B cell (primary cell): ENCODE measurements at regions not wholly inside any gene's neighbourhood (a gene's known extent, or its start where the extent isn't known, plus 50 kb on each side); places are given as distances from the start of the nearest gene placed in this dataset.
"Not testable (repeated sequence)": the region's sequence is repeated elsewhere in the genome, so short reads cannot be mapped to it uniquely, and the experiment has no call there.

Experiments used
- ATAC-seq: fragments of 200-7000 bp; cut with Tn5 transposase; one replicate; pipeline ENCODE4 v1.10.0; 2021; ENCODE audit warnings: low read depth, mild to moderate bottlenecking, moderate number of reproducible peaks, moderate library complexity
- CTCF ChIA-PET: fragments of 350-600 bp; sonication (Branson Sonifier 250); formaldehyde crosslinking; loops from one replicate; lab custom pipeline; 2021; ENCODE audit warnings: antibody characterized with exemption, inconsistent platforms; lab: Charles Lee
- POLR2A ChIA-PET: fragments of 350-600 bp; sonication (Branson Sonifier 250); formaldehyde crosslinking; loops from one replicate; lab custom pipeline; 2021; ENCODE audit warnings: antibody characterized with exemption; lab: Charles Lee
- DNase-seq: peaks from one replicate; pipeline ENCODE4 v3.0.0; 2013
- H2AFZ ChIP-seq: 2 replicates; pipeline ENCODE4 v1.6.1; 2012; ENCODE audit warnings: mild to moderate bottlenecking, low read depth, low read length; ENCODE audit not compliant: insufficient read depth, poor library complexity, severe bottlenecking
- H3K27ac ChIP-seq, 2 donors: 1 replicate in 1 of 2; 2 replicates in 1 of 2; pipeline ENCODE4 v1.5.1; 2012 to 2013; ENCODE audit warnings: low read length in 2 of 2, mild to moderate bottlenecking in 2 of 2, moderate library complexity in 1 of 2
- H3K27me3 ChIP-seq, 4 experiments: fragments of 200-600 bp in 1 of 4; sonication (generic) in 1 of 4; replicated peaks in 1 of 4; 1 replicate in 2 of 4; 2 replicates in 2 of 4; pipeline versions ENCODE4 v1.6.1 to v1.7.0; 2013 to 2016; ENCODE audit warnings: low read length in 3 of 4, mild to moderate bottlenecking in 2 of 4, mixed read lengths in 1 of 4, moderate library complexity in 1 of 4; ENCODE audit not compliant: insufficient read depth in 4 of 4, control insufficient read depth in 3 of 4; ENCODE audit errors: control extremely low read depth in 1 of 4
- H3K36me3 ChIP-seq, 2 experiments: replicated peaks in 1 of 2; 1 replicate in 1 of 2; 2 replicates in 1 of 2; pipeline versions ENCODE4 v1.6.1 to v1.7.1; 2013; ENCODE audit warnings: low read length in 1 of 2; ENCODE audit not compliant: insufficient read depth in 2 of 2, control insufficient read depth in 1 of 2; ENCODE audit errors: control extremely low read depth in 1 of 2, extremely low read depth in 1 of 2
- H3K4me1 ChIP-seq, 2 donors: fragments of 200-600 bp in 1 of 2; sonication (generic) in 1 of 2; 1 replicate in 1 of 2; 2 replicates in 1 of 2; pipeline versions ENCODE4 v1.5.1 to v1.6.1; 2013 to 2017; ENCODE audit warnings: low read length in 2 of 2; ENCODE audit not compliant: control insufficient read depth in 2 of 2, insufficient read depth in 2 of 2
- H3K4me2 ChIP-seq: replicated peaks from 2 replicates; pipeline ENCODE3; 2012; ENCODE audit warnings: mild to moderate bottlenecking, low read depth, low read length; ENCODE audit not compliant: poor library complexity, severe bottlenecking
- H3K4me3 ChIP-seq, 5 experiments: fragments of 200-600 bp in 1 of 5; sonication (generic) in 1 of 5; 1 replicate in 3 of 5; 2 replicates in 2 of 5; pipeline versions ENCODE4 v1.5.1 to v1.7.0; 2011 to 2016; ENCODE audit warnings: low read length in 4 of 5, mild to moderate bottlenecking in 4 of 5, low read depth in 2 of 5, control low read depth in 1 of 5, moderate library complexity in 1 of 5; ENCODE audit not compliant: insufficient read depth in 1 of 5; ENCODE audit errors: control extremely low read depth in 1 of 5, extremely low read depth in 1 of 5
- H3K79me2 ChIP-seq: fragments of 200-600 bp; sonication (generic); one replicate; pipeline ENCODE4 v1.6.0; 2016; ENCODE audit warnings: low read length; ENCODE audit not compliant: control insufficient read depth, insufficient read depth
- H3K9ac ChIP-seq: fragments of 200-600 bp; sonication (generic); 2 replicates; pipeline ENCODE4 v1.6.1; 2017; ENCODE audit warnings: mild to moderate bottlenecking, low read length, moderate library complexity
- H3K9me3 ChIP-seq, 3 donors: one replicate each; pipeline versions ENCODE4 v1.6.1 to v1.7.1; 2013; ENCODE audit warnings: low read length in 2 of 3; ENCODE audit not compliant: control insufficient read depth in 2 of 3, insufficient read depth in 1 of 3; ENCODE audit errors: control extremely low read depth in 1 of 3
- H4K20me1 ChIP-seq: 2 replicates; pipeline ENCODE4 v1.6.0; 2012; ENCODE audit warnings: mild to moderate bottlenecking, low read length; ENCODE audit not compliant: insufficient read depth, control insufficient read depth, poor library complexity, severe bottlenecking
- H3K27ac Mint-ChIP-seq: one replicate; pipeline ENCODE4 v1.8.0; 2021; ENCODE audit warnings: mixed read lengths
- H3K27me3 Mint-ChIP-seq: one replicate; pipeline ENCODE4 v1.8.0; 2021; ENCODE audit warnings: mixed read lengths
- H3K4me1 Mint-ChIP-seq: one replicate; pipeline ENCODE4 v1.8.0; 2021; ENCODE audit warnings: mixed read lengths
- H3K4me3 Mint-ChIP-seq: one replicate; pipeline ENCODE4 v1.8.0; 2021; ENCODE audit warnings: mixed read lengths
- H3K9me3 Mint-ChIP-seq: one replicate; pipeline ENCODE4 v1.8.0; 2022; ENCODE audit warnings: mixed read lengths; ENCODE audit not compliant: insufficient read depth
- EZH2 ChIP-seq: IDR thresholded peaks from 2 replicates; pipeline ENCODE4 v1.6.1; 2012; ENCODE audit warnings: borderline replicate concordance, low read depth, mild to moderate bottlenecking, moderate library complexity, low read length; ENCODE audit not compliant: insufficient read depth, poor library complexity, severe bottlenecking
- WGBS: methylation state at CpG from one replicate; pipeline ENCODE4 v1.1.5; 2013; ENCODE audit warnings: missing lambda C conversion rate; ENCODE audit not compliant: insufficient coverage; 5-methylcytosine and 5-hydroxymethylcytosine counted together
- intact Hi-C: fragments of 100-400 bp; cut with micrococcal nuclease; formaldehyde crosslinking; loops from one replicate; pipeline ENCODE4 v1.10.0; 2022
- TF ChIP-seq, protein P1 (sequence below): fragments of 200-600 bp; IDR thresholded peaks from one replicate; pipeline ENCODE4 v1.8.0; 2022; ENCODE audit warnings: antibody characterized with exemption, mild to moderate bottlenecking

DNA sequence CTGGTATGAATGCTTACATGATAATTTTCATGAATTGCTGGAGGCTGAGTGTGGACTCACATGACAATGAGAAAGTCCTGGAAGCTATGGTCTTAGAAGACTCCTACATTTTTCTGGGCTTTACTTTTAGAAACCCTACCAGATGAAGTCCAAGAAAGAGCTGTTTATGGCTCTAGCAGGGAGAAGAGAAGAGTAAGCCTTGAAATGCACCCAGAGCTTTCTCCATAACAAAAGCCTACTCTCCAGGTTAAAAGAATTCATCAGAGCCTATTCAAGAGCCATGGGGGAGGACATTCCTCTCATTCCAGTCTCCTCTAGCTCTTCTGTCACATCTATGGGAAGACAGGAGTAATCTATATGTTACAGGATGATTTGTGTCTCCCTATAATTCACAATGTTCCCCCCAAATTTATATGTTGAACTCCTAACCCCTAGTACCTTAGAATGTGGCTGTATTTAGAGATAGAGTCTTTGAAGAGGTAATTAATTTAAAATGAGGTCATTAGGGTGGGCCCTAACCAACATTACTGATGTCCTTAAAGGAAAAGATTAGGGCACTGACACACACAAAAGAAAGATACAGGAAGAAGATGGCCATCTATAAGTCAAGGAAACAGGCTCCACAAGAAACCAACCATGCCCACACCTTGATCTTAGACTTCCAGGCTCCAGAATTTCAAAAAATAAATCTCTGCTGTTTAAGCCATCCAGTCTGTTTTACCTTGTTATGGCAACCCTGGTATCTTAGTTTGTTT lies 193.8 kb upstream of the PTER start:
- Mint-ChIP-seq H3K27me3 (no peaks in the 10 kb centered on the region), H3K27ac (no peak overlapping the region), H3K9me3 (no peaks in the 10 kb centered on the region), H3K4me1 (no peaks in the 10 kb centered on the region), H3K4me3 (no peak overlapping the region)
- H2AFZ ChIP-seq = no peak overlapping the region
- no peak overlapping the region for H3K9ac ChIP-seq
- H3K27ac ChIP-seq = no peak overlapping the region
- ATAC-seq (no peak), DNase-seq (no peak)
- TF ChIP-seq, protein P1, sequence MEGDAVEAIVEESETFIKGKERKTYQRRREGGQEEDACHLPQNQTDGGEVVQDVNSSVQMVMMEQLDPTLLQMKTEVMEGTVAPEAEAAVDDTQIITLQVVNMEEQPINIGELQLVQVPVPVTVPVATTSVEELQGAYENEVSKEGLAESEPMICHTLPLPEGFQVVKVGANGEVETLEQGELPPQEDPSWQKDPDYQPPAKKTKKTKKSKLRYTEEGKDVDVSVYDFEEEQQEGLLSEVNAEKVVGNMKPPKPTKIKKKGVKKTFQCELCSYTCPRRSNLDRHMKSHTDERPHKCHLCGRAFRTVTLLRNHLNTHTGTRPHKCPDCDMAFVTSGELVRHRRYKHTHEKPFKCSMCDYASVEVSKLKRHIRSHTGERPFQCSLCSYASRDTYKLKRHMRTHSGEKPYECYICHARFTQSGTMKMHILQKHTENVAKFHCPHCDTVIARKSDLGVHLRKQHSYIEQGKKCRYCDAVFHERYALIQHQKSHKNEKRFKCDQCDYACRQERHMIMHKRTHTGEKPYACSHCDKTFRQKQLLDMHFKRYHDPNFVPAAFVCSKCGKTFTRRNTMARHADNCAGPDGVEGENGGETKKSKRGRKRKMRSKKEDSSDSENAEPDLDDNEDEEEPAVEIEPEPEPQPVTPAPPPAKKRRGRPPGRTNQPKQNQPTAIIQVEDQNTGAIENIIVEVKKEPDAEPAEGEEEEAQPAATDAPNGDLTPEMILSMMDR = no peak
- no peak for TF ChIP-seq EZH2
- no peaks in the 10 kb centered on the region for H3K4me1 ChIP-seq
- H3K4me2 ChIP-seq = no peak overlapping the region
- no peaks in the 10 kb centered on the region for H3K36me3 ChIP-seq
- intact Hi-C loops = no loop called here
- no peak overlapping the region for H3K4me3 ChIP-seq
- no peaks in the 10 kb centered on the region for H3K79me2 ChIP-seq
- no peaks in the 10 kb centered on the region for H4K20me1 ChIP-seq
- H3K27me3 ChIP-seq = no peaks in the 10 kb centered on the region
- POLR2A ChIA-PET = no interaction called here
- peaks cover 0 to 3% (median 0%) of the 10 kb centered on the region in 3 donors for H3K9me3 ChIP-seq
- CTCF ChIA-PET = no interaction called here

DNA sequence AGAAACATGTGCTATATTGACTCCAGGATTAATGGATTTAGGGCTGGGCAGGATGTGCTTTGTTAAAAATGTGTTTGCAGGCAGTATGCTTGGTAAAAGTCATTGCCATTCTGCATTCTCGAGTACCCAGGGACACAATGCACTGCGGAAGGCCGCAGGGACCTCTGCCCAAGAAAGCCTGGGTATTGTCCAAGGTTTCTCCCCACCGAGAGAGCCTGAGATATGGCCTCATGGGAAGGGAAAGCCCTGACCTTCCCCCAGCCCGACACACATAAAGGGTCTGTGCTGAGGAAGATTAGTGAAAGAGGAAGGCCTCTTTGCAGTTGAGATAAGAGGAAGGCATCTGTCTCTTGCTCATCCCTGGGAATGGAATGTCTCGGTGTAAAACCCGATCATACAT lies 186.7 kb upstream of the PTER start:
- H3K27ac Mint-ChIP-seq, DNase-seq, H4K20me1 ChIP-seq, ATAC-seq, H3K4me3 ChIP-seq, H3K9me3 Mint-ChIP-seq, POLR2A ChIA-PET, H3K4me1 Mint-ChIP-seq, H3K36me3 ChIP-seq, H2AFZ ChIP-seq, CTCF ChIA-PET, H3K27me3 ChIP-seq, H3K9me3 ChIP-seq, H3K27ac ChIP-seq, H3K27me3 Mint-ChIP-seq, H3K4me3 Mint-ChIP-seq, H3K4me1 ChIP-seq, H3K9ac ChIP-seq, H3K4me2 ChIP-seq, intact Hi-C loops, H3K79me2 ChIP-seq: not testable (repeated sequence)
- WGBS = 76% methylated on average over 3 of the region's 7 CpGs
